ENCODE measurements at regions not wholly inside any gene's neighbourhood (a gene's known extent, or its start where the extent isn't known, plus 50 kb on each side); places are given as distances from the start of the nearest gene placed in this dataset.

- H3K4me3 ChIP-seq (ENCODE audit: low read length) = no peak overlapping the region
- no peak for DNase-seq
- H3K27ac ChIP-seq (ENCODE audit: low read length) = no peak overlapping the region
- H3K36me3 ChIP-seq (ENCODE audit: control insufficient read depth, insufficient read depth, low read length) = no peaks in the 10 kb centered on the region
- H3K27me3 ChIP-seq (ENCODE audit: control insufficient read depth, insufficient read depth, low read length) = no peaks in the 10 kb centered on the region
- no CpG with 5 or more reads among the region's 4 CpGs for WGBS (ENCODE audit: insufficient coverage, low lambda C conversion rate)
- H3K4me1 ChIP-seq (ENCODE audit: control insufficient read depth, insufficient read depth, low read length) = no peaks in the 10 kb centered on the region
- no peaks in the 10 kb centered on the region for H3K9me3 ChIP-seq (ENCODE audit: control insufficient read depth, low read depth, low read length)
Observed at GRCh38 chr5:9927521-9927997, 297.4 kb upstream of the TAS2R1 start.

- Histone ChIP-seq H3K4me3 (ENCODE audit: low read length) (no peak overlapping the region), H3K27ac (ENCODE audit: low read length) (no peak overlapping the region), H3K4me1 (ENCODE audit: control insufficient read depth, insufficient read depth, low read length) (no peaks in the 10 kb centered on the region), H3K27me3 (ENCODE audit: control insufficient read depth, insufficient read depth, low read length) (no peaks in the 10 kb centered on the region), H3K36me3 (ENCODE audit: control insufficient read depth, insufficient read depth, low read length) (no peaks in the 10 kb centered on the region), H3K9me3 (ENCODE audit: control insufficient read depth, low read depth, low read length) (no peaks in the 10 kb centered on the region)
- DNase-seq = no peak
- no CpG with 5 or more reads among the region's 1 CpG for WGBS (ENCODE audit: insufficient coverage, low lambda C conversion rate)
Observed at GRCh38 chr5:9927106-9927505, 297.0 kb upstream of the TAS2R1 start.

GRCh38 chr5:9924614-9925013 lies 294.5 kb upstream of the TAS2R1 start:
- no peak for DNase-seq
- H3K4me3 ChIP-seq (ENCODE audit: low read length) = no peak overlapping the region
- H3K9me3 ChIP-seq (ENCODE audit: control insufficient read depth, low read depth, low read length) = no peaks in the 10 kb centered on the region
- no peaks in the 10 kb centered on the region for H3K27me3 ChIP-seq (ENCODE audit: control insufficient read depth, insufficient read depth, low read length)
- H3K4me1 ChIP-seq (ENCODE audit: control insufficient read depth, insufficient read depth, low read length) = no peaks in the 10 kb centered on the region
- WGBS (ENCODE audit: insufficient coverage, low lambda C conversion rate) = no CpG with 5 or more reads among the region's 2 CpGs
- H3K27ac ChIP-seq (ENCODE audit: low read length) = no peak overlapping the region
- no peaks in the 10 kb centered on the region for H3K36me3 ChIP-seq (ENCODE audit: control insufficient read depth, insufficient read depth, low read length)

- DNase-seq = no peak
- Histone ChIP-seq H3K4me1 (ENCODE audit: control insufficient read depth, insufficient read depth, low read length) (no peaks in the 10 kb centered on the region), H3K36me3 (ENCODE audit: control insufficient read depth, insufficient read depth, low read length) (no peaks in the 10 kb centered on the region), H3K27me3 (ENCODE audit: control insufficient read depth, insufficient read depth, low read length) (no peaks in the 10 kb centered on the region), H3K9me3 (ENCODE audit: control insufficient read depth, low read depth, low read length) (no peaks in the 10 kb centered on the region), H3K27ac (ENCODE audit: low read length) (no peak overlapping the region), H3K4me3 (ENCODE audit: low read length) (no peak overlapping the region)
Observed at GRCh38 chr5:9922719-9923118, 292.6 kb upstream of the TAS2R1 start.

GRCh38 chr5:9920697-9921096 lies 290.5 kb upstream of the TAS2R1 start:
- Histone ChIP-seq H3K9me3 (ENCODE audit: control insufficient read depth, low read depth, low read length) (no peaks in the 10 kb centered on the region), H3K4me1 (ENCODE audit: control insufficient read depth, insufficient read depth, low read length) (no peaks in the 10 kb centered on the region), H3K36me3 (ENCODE audit: control insufficient read depth, insufficient read depth, low read length) (no peaks in the 10 kb centered on the region), H3K27ac (ENCODE audit: low read length) (no peak overlapping the region), H3K27me3 (ENCODE audit: control insufficient read depth, insufficient read depth, low read length) (no peaks in the 10 kb centered on the region), H3K4me3 (ENCODE audit: low read length) (no peak overlapping the region)
- WGBS (ENCODE audit: insufficient coverage, low lambda C conversion rate) = 100% methylated on average over 1 of the region's 8 CpGs
- DNase-seq = no peak

GRCh38 chr5:9919306-9920030 lies 289.3 kb upstream of the TAS2R1 start:
- no peak for DNase-seq
- Histone ChIP-seq H3K36me3 (ENCODE audit: control insufficient read depth, insufficient read depth, low read length) (no peaks in the 10 kb centered on the region), H3K9me3 (ENCODE audit: control insufficient read depth, low read depth, low read length) (no peaks in the 10 kb centered on the region), H3K27me3 (ENCODE audit: control insufficient read depth, insufficient read depth, low read length) (no peaks in the 10 kb centered on the region), H3K4me1 (ENCODE audit: control insufficient read depth, insufficient read depth, low read length) (no peaks in the 10 kb centered on the region), H3K27ac (ENCODE audit: low read length) (no peak overlapping the region), H3K4me3 (ENCODE audit: low read length) (no peak overlapping the region)
- WGBS (ENCODE audit: insufficient coverage, low lambda C conversion rate) = 73% methylated on average over 4 of the region's 11 CpGs

GRCh38 chr5:9905661-9906060 lies 275.5 kb upstream of the TAS2R1 start:
- no peak for DNase-seq
- Histone ChIP-seq H3K9me3 (ENCODE audit: control insufficient read depth, low read depth, low read length) (no peaks in the 10 kb centered on the region), H3K27ac (ENCODE audit: low read length) (no peak overlapping the region), H3K27me3 (ENCODE audit: control insufficient read depth, insufficient read depth, low read length) (no peaks in the 10 kb centered on the region), H3K36me3 (ENCODE audit: control insufficient read depth, insufficient read depth, low read length) (no peaks in the 10 kb centered on the region), H3K4me3 (ENCODE audit: low read length) (no peak overlapping the region), H3K4me1 (ENCODE audit: control insufficient read depth, insufficient read depth, low read length) (no peaks in the 10 kb centered on the region)
- WGBS (ENCODE audit: insufficient coverage, low lambda C conversion rate) = no CpG with 5 or more reads among the region's 1 CpG

GRCh38 chr5:9903801-9904200 lies 273.6 kb upstream of the TAS2R1 start:
- Histone ChIP-seq H3K9me3 (ENCODE audit: control insufficient read depth, low read depth, low read length) (no peaks in the 10 kb centered on the region), H3K4me1 (ENCODE audit: control insufficient read depth, insufficient read depth, low read length) (no peaks in the 10 kb centered on the region), H3K36me3 (ENCODE audit: control insufficient read depth, insufficient read depth, low read length) (no peaks in the 10 kb centered on the region), H3K27ac (ENCODE audit: low read length) (no peak overlapping the region), H3K4me3 (ENCODE audit: low read length) (no peak overlapping the region), H3K27me3 (ENCODE audit: control insufficient read depth, insufficient read depth, low read length) (no peaks in the 10 kb centered on the region)
- no peak for DNase-seq

GRCh38 chr5:9898319-9898718 lies 268.2 kb upstream of the TAS2R1 start:
- peak in 1 of 2 donors; percentile 22 for DNase-seq
- Histone ChIP-seq H3K4me3 (ENCODE audit: low read length) (no peak overlapping the region), H3K36me3 (ENCODE audit: control insufficient read depth, insufficient read depth, low read length) (no peaks in the 10 kb centered on the region), H3K27me3 (ENCODE audit: control insufficient read depth, insufficient read depth, low read length) (no peaks in the 10 kb centered on the region), H3K4me1 (ENCODE audit: control insufficient read depth, insufficient read depth, low read length) (no peaks in the 10 kb centered on the region), H3K27ac (ENCODE audit: low read length) (no peak overlapping the region), H3K9me3 (ENCODE audit: control insufficient read depth, low read depth, low read length) (no peaks in the 10 kb centered on the region)
- WGBS (ENCODE audit: insufficient coverage, low lambda C conversion rate) = no CpG with 5 or more reads among the region's 4 CpGs

- Histone ChIP-seq H3K27me3 (ENCODE audit: control insufficient read depth, insufficient read depth, low read length) (no peaks in the 10 kb centered on the region), H3K36me3 (ENCODE audit: control insufficient read depth, insufficient read depth, low read length) (no peaks in the 10 kb centered on the region), H3K4me1 (ENCODE audit: control insufficient read depth, insufficient read depth, low read length) (no peaks in the 10 kb centered on the region), H3K27ac (ENCODE audit: low read length) (no peak overlapping the region), H3K4me3 (ENCODE audit: low read length) (no peak overlapping the region), H3K9me3 (ENCODE audit: control insufficient read depth, low read depth, low read length) (no peaks in the 10 kb centered on the region)
- 93% methylated on average over 3 of the region's 5 CpGs for WGBS (ENCODE audit: insufficient coverage, low lambda C conversion rate)
- no peak for DNase-seq
Observed at GRCh38 chr5:9895302-9895645, 265.1 kb upstream of the TAS2R1 start.

- Histone ChIP-seq H3K27me3 (ENCODE audit: control insufficient read depth, insufficient read depth, low read length) (no peaks in the 10 kb centered on the region), H3K4me3 (ENCODE audit: low read length) (no peak overlapping the region), H3K27ac (ENCODE audit: low read length) (no peak overlapping the region), H3K36me3 (ENCODE audit: control insufficient read depth, insufficient read depth, low read length) (no peaks in the 10 kb centered on the region), H3K9me3 (ENCODE audit: control insufficient read depth, low read depth, low read length) (no peaks in the 10 kb centered on the region), H3K4me1 (ENCODE audit: control insufficient read depth, insufficient read depth, low read length) (no peaks in the 10 kb centered on the region)
- WGBS (ENCODE audit: insufficient coverage, low lambda C conversion rate) = 83% methylated on average over 1 of the region's 3 CpGs
- DNase-seq = no peak
Observed at GRCh38 chr5:9894571-9895301, 264.6 kb upstream of the TAS2R1 start.
